H1 (cell line): ENCODE measurements at regions not wholly inside any gene's neighbourhood (a gene's known extent, or its start where the extent isn't known, plus 50 kb on each side); places are given as distances from the start of the nearest gene placed in this dataset.

ENCODE experiments used
- CTCF ChIA-PET: fragments of 300-600 bp; sonication (Branson Sonifier 250); formaldehyde crosslinking; loops from one replicate; lab custom pipeline; 2021; ENCODE audit not compliant: partially characterized antibody; lab: Charles Lee
- POLR2A ChIA-PET: fragments of 300-600 bp; sonication (Branson Sonifier 250); formaldehyde crosslinking; loops from one replicate; lab custom pipeline; 2021; ENCODE audit warnings: inconsistent platforms; ENCODE audit not compliant: partially characterized antibody; lab: Charles Lee
- DNase-seq, 2 experiments: peaks; one replicate each; pipeline versions ENCODE4 v3.0.0 to v3.0.0-alpha.2; 2010 to 2022; ENCODE audit warnings: low spot score in 2 of 2, low read depth in 1 of 2, mixed read lengths in 1 of 2
- FAIRE-seq: peaks from 2 replicates; lab custom pipeline; 2011; peaks lifted over from hg19 to GRCh38; lab: Jason Lieb, UNC
- H2AFZ ChIP-seq: 2 replicates; pipeline ENCODE4 v1.8.1; 2012; ENCODE audit warnings: low read length, inconsistent platforms
- H2AK5ac ChIP-seq: 2 replicates; pipeline ENCODE4 v1.6.1; 2013; ENCODE audit warnings: low read depth, low read length
- H2BK120ac ChIP-seq: replicated peaks from 2 replicates; pipeline ENCODE3; 2013; ENCODE audit warnings: low read depth, low read length, inconsistent platforms
- H2BK12ac ChIP-seq: 2 replicates; pipeline ENCODE4 v1.6.1; 2013; ENCODE audit warnings: low read depth, low read length
- H2BK15ac ChIP-seq: 2 replicates; pipeline ENCODE4 v1.6.1; 2013; ENCODE audit warnings: low read length
- H2BK20ac ChIP-seq: 2 replicates; pipeline ENCODE4 v1.6.1; 2013; ENCODE audit warnings: low read length
- H2BK5ac ChIP-seq: 2 replicates; pipeline ENCODE4 v1.6.1; 2013; ENCODE audit warnings: low read depth, low read length
- H3K14ac ChIP-seq: 2 replicates; pipeline ENCODE4 v1.6.1; 2013; ENCODE audit warnings: inconsistent platforms; ENCODE audit not compliant: insufficient read length
- H3K18ac ChIP-seq: 2 replicates; pipeline ENCODE4 v1.6.1; 2013; ENCODE audit warnings: low read length; ENCODE audit errors: extremely low read depth
- H3K23ac ChIP-seq: 2 replicates; pipeline ENCODE4 v1.6.1; 2013; ENCODE audit warnings: inconsistent platforms; ENCODE audit not compliant: insufficient read length
- H3K23me2 ChIP-seq: 2 replicates; pipeline ENCODE4 v1.6.1; 2013; ENCODE audit warnings: low read depth, low read length
- H3K27ac ChIP-seq: 2 replicates; pipeline ENCODE4 v1.6.1; 2011; ENCODE audit warnings: low read depth, low read length, inconsistent platforms
- H3K27me3 ChIP-seq, 4 experiments: replicated peaks in 1 of 4; 1 replicate in 1 of 4; 2 replicates in 3 of 4; pipeline versions ENCODE4 v1.6.1 to v1.8.1; 2011 to 2013; ENCODE audit warnings: low read length in 3 of 4, mild to moderate bottlenecking in 3 of 4, inconsistent platforms in 2 of 4, mixed read lengths in 2 of 4, moderate library complexity in 1 of 4; ENCODE audit not compliant: control insufficient read depth in 3 of 4, insufficient read depth in 3 of 4; ENCODE audit errors: extremely low read depth in 1 of 4
- H3K36me3 ChIP-seq, 4 experiments: 2 replicates each; pipeline versions ENCODE4 v1.6.1 to v1.8.1; 2011 to 2013; ENCODE audit warnings: mild to moderate bottlenecking in 4 of 4, low read length in 3 of 4, moderate library complexity in 2 of 4, control low read depth in 1 of 4, inconsistent platforms in 1 of 4; ENCODE audit not compliant: insufficient read depth in 4 of 4, control insufficient read depth in 2 of 4
- H3K4ac ChIP-seq: replicated peaks from 2 replicates; pipeline ENCODE3; 2013; ENCODE audit warnings: low read length, low read depth, mixed read lengths, inconsistent platforms; ENCODE audit not compliant: insufficient read length
- H3K4me1 ChIP-seq, 4 experiments: replicated peaks in 1 of 4; 1 replicate in 1 of 4; 2 replicates in 3 of 4; pipeline versions ENCODE4 v1.6.1 to v1.8.1; 2011 to 2013; ENCODE audit warnings: low read length in 3 of 4, inconsistent platforms in 2 of 4, mixed read lengths in 1 of 4; ENCODE audit not compliant: insufficient read depth in 4 of 4, control insufficient read depth in 3 of 4
- H3K4me2 ChIP-seq, 2 experiments: 2 replicates each; pipeline versions ENCODE4 v1.6.1 to v1.8.1; 2011 to 2013; ENCODE audit warnings: low read depth in 2 of 2, low read length in 2 of 2, control low read depth in 1 of 2, inconsistent platforms in 1 of 2, mild to moderate bottlenecking in 1 of 2; ENCODE audit not compliant: insufficient read depth in 1 of 2
- H3K4me3 ChIP-seq, 4 experiments: fragments of 200-600, 300-600 bp in 1 of 4; sonication (generic), shearing (Covaris generic), sonication (Bioruptor Twin) in 1 of 4; 2 replicates each; pipeline versions ENCODE4 v1.5.1 to v1.8.1; 2011 to 2016; ENCODE audit warnings: low read length in 4 of 4, low read depth in 3 of 4, control low read depth in 2 of 4, inconsistent platforms in 2 of 4, mild to moderate bottlenecking in 2 of 4, mixed read lengths in 1 of 4, moderate library complexity in 1 of 4; ENCODE audit not compliant: insufficient read depth in 2 of 4; ENCODE audit errors: extremely low read depth in 1 of 4
- H3K56ac ChIP-seq: replicated peaks from 2 replicates; pipeline ENCODE3; 2013; ENCODE audit warnings: low read depth, mild to moderate bottlenecking, mixed read lengths, low read length, inconsistent platforms; ENCODE audit not compliant: insufficient read length
- H3K79me1 ChIP-seq: 2 replicates; pipeline ENCODE4 v1.6.1; 2013; ENCODE audit warnings: low read depth, low read length, control low read depth
- H3K79me2 ChIP-seq, 2 experiments: 2 replicates each; pipeline versions ENCODE4 v1.6.1 to v1.8.1; 2012 to 2013; ENCODE audit warnings: low read length in 2 of 2, mild to moderate bottlenecking in 2 of 2, inconsistent platforms in 1 of 2; ENCODE audit not compliant: insufficient read depth in 2 of 2, control insufficient read depth in 1 of 2
- H3K9ac ChIP-seq, 4 experiments: replicated peaks in 1 of 4; 1 replicate in 1 of 4; 2 replicates in 3 of 4; pipeline versions ENCODE4 v1.6.1 to v1.8.1; 2011 to 2013; ENCODE audit warnings: low read depth in 3 of 4, low read length in 3 of 4, control low read depth in 2 of 4, mild to moderate bottlenecking in 2 of 4, moderate library complexity in 2 of 4, inconsistent platforms in 1 of 4; ENCODE audit errors: extremely low read depth in 1 of 4
- H3K9me3 ChIP-seq, 2 experiments: 2 replicates each; pipeline versions ENCODE4 v1.6.1 to v1.8.1; 2012 to 2013; ENCODE audit warnings: mild to moderate bottlenecking in 2 of 2, moderate library complexity in 2 of 2, control low read depth in 1 of 2, inconsistent platforms in 1 of 2, low read depth in 1 of 2, low read length in 1 of 2, mixed read lengths in 1 of 2; ENCODE audit not compliant: insufficient read depth in 2 of 2
- H4K20me1 ChIP-seq, 2 experiments: replicated peaks in 1 of 2; 2 replicates each; pipeline versions ENCODE3 to v1.8.1; 2011 to 2013; ENCODE audit warnings: inconsistent platforms in 2 of 2, low read length in 2 of 2, mild to moderate bottlenecking in 1 of 2; ENCODE audit not compliant: insufficient read depth in 2 of 2, control insufficient read depth in 1 of 2
- H4K5ac ChIP-seq: 2 replicates; pipeline ENCODE4 v1.6.1; 2013; ENCODE audit warnings: low read length, low read depth, mixed read lengths, inconsistent platforms; ENCODE audit not compliant: insufficient read length
- H4K8ac ChIP-seq: 2 replicates; pipeline ENCODE4 v1.8.0; 2013; ENCODE audit warnings: mild to moderate bottlenecking, moderate library complexity, low read length, inconsistent platforms; ENCODE audit not compliant: insufficient read depth; ENCODE audit errors: extremely low read depth
- H4K91ac ChIP-seq: replicated peaks from 2 replicates; pipeline ENCODE3; 2013; ENCODE audit warnings: low read length, mixed read lengths, inconsistent platforms; ENCODE audit not compliant: insufficient read length
- BACH1 ChIP-seq: IDR thresholded peaks from 2 replicates; pipeline ENCODE4 v1.6.1; 2012; ENCODE audit warnings: low read length, improper control_type of control experiment
- MAFK ChIP-seq: IDR thresholded peaks from 2 replicates; pipeline ENCODE4 v1.6.1; 2012; ENCODE audit warnings: low read depth, mild to moderate bottlenecking, improper control_type of control experiment, low read length
- NRF1 ChIP-seq: IDR thresholded peaks from 2 replicates; pipeline ENCODE4 v1.6.1; 2011; ENCODE audit warnings: mild to moderate bottlenecking, low read depth, low read length, improper control_type of control experiment
- RBBP5 ChIP-seq: IDR thresholded peaks from 2 replicates; pipeline ENCODE4 v1.7.1; 2012; ENCODE audit warnings: low read depth, mild to moderate bottlenecking, inconsistent platforms, low read length, moderate library complexity, borderline replicate concordance
- SIX5 ChIP-seq: IDR thresholded peaks from 2 replicates; pipeline ENCODE4 v1.6.1; 2011; ENCODE audit warnings: mild to moderate bottlenecking, low read depth, low read length
- SP2 ChIP-seq: IDR thresholded peaks from 2 replicates; pipeline ENCODE4 v1.6.1; 2012; ENCODE audit warnings: mild to moderate bottlenecking, low read length, inconsistent platforms
- SP4 ChIP-seq: IDR thresholded peaks from 2 replicates; pipeline ENCODE4 v1.6.1; 2012; ENCODE audit warnings: low read length, inconsistent platforms
- WGBS, 2 experiments: shearing (Covaris generic) in 1 of 2; methylation state at CpG; one replicate each; pipeline versions ENCODE4 v1.1.6 to v1.1.7; 2013 to 2015; ENCODE audit warnings: low lambda C conversion rate in 2 of 2, mixed read lengths in 2 of 2, inconsistent platforms in 1 of 2, low coverage in 1 of 2, missing lambda C conversion rate in 1 of 2; ENCODE audit not compliant: insufficient replicate concordance in 2 of 2, insufficient coverage in 1 of 2, insufficient read length in 1 of 2; ENCODE audit errors: extremely low coverage in 1 of 2, missing lambda C conversion rate in 1 of 2; 5-methylcytosine and 5-hydroxymethylcytosine counted together
- TF ChIP-seq, protein P1 (sequence below), 3 experiments: IDR thresholded peaks; 1 replicate in 2 of 3; 2 replicates in 1 of 3; pipeline versions ENCODE4 v1.5.1 to v1.6.1; 2011; ENCODE audit warnings: low read length in 3 of 3, mild to moderate bottlenecking in 3 of 3, inconsistent platforms in 2 of 3, low read depth in 1 of 3, moderate library complexity in 1 of 3; ENCODE audit not compliant: insufficient read depth in 1 of 3; ENCODE audit errors: control extremely low read depth in 1 of 3

GRCh38 chr10:3397846-3398245, 225.3 kb upstream of the PITRM1 start:
- Histone ChIP-seq H2BK12ac (no peak overlapping the region), H2BK5ac (no peak overlapping the region), H2AFZ (no peak overlapping the region), H3K4ac (no peak overlapping the region), H2BK20ac (no peak overlapping the region), H3K36me3 (no peaks in the 10 kb centered on the region), H3K27ac (no peak overlapping the region), H3K9ac (no peak overlapping the region), H4K8ac (no peak overlapping the region), H2BK15ac (no peak overlapping the region), H3K23me2 (peaks cover 1% of the 10 kb centered on the region; the same call in 1 of the 2 replicates), H3K79me2 (no peaks in the 10 kb centered on the region), H3K4me3 (no peak overlapping the region), H2BK120ac (no peak overlapping the region), H3K27me3 (no peaks in the 10 kb centered on the region), H3K18ac (no peak overlapping the region), H3K14ac (no peak overlapping the region), H3K56ac (no peak overlapping the region), H3K23ac (no peak overlapping the region), H3K4me2 (no peak overlapping the region), H4K91ac (no peak overlapping the region), H4K20me1 (no peaks in the 10 kb centered on the region), H3K9me3 (peaks cover 0 to 2% of the 10 kb centered on the region in 2 experiments; a peak in 1 of 4 replicates), H3K79me1 (no peaks in the 10 kb centered on the region), H2AK5ac (no peak overlapping the region), H3K4me1 (peaks cover 0 to 4% (median 2%) of the 10 kb centered on the region in 4 experiments; a peak in 2 of 7 replicates), H4K5ac (no peak overlapping the region)
- no peak for FAIRE-seq
- DNase-seq = no peak
- ChIA-PET POLR2A (interaction anchor here (1.1 kb wide), 1 partner anchor 388 kb away, joined by 3 read pairs; the partner anchor contains the start of gene KLF6), CTCF (interaction anchor here (0.6 to 1.2 kb wide), 5 partner anchors 86 to 204 kb away, joined by 3 read pairs; no protein-coding TSS in a partner anchor)
- 94% methylated on average over 23 of the region's 23 CpGs; no CpG with 5 or more reads in 1 of the 2 experiments for WGBS, 2 experiments
- TF ChIP-seq SP4 (no peak), SP2 (no peak), BACH1 (no peak), SIX5 (no peak), MAFK (no peak), NRF1 (no peak), RBBP5 (no peak)
- TF ChIP-seq, protein P1, sequence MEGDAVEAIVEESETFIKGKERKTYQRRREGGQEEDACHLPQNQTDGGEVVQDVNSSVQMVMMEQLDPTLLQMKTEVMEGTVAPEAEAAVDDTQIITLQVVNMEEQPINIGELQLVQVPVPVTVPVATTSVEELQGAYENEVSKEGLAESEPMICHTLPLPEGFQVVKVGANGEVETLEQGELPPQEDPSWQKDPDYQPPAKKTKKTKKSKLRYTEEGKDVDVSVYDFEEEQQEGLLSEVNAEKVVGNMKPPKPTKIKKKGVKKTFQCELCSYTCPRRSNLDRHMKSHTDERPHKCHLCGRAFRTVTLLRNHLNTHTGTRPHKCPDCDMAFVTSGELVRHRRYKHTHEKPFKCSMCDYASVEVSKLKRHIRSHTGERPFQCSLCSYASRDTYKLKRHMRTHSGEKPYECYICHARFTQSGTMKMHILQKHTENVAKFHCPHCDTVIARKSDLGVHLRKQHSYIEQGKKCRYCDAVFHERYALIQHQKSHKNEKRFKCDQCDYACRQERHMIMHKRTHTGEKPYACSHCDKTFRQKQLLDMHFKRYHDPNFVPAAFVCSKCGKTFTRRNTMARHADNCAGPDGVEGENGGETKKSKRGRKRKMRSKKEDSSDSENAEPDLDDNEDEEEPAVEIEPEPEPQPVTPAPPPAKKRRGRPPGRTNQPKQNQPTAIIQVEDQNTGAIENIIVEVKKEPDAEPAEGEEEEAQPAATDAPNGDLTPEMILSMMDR (IDR thresholded peaks at IDR 0.05; ENCODE audit: control extremely low read depth in 1 of 3, insufficient read depth in 1 of 3, low read depth in 1 of 3, low read length in 3 of 3) = no peak
